Heart right ventricle (tissue), 16 donors: ENCODE measurements at regions not wholly inside any gene's neighbourhood (a gene's known extent, or its start where the extent isn't known, plus 50 kb on each side); places are given as distances from the start of the nearest gene placed in this dataset.

Experiments used
- ATAC-seq, 8 donors: fragments of 200-7000 bp; cut with Tn5 transposase; one replicate each; pipeline ENCODE4 v1.9.1; 2020; ENCODE audit warnings: mild to moderate bottlenecking in 8 of 8, moderate library complexity in 8 of 8, moderate number of reproducible peaks in 1 of 8
- DNase-seq, 2 donors: peaks; one replicate each; pipeline ENCODE4 v3.0.0-alpha.2; 2020
- H3K27ac ChIP-seq, 10 donors: fragments of 200-600 bp; sonication (generic) in 2 of 10; one replicate each; pipeline versions ENCODE4 v1.5.0 to v1.8.0; 2020 to 2022; ENCODE audit warnings: mild to moderate bottlenecking in 3 of 10
- H3K27me3 ChIP-seq, 7 donors: fragments of 200-600 bp; one replicate each; pipeline ENCODE4 v1.8.0; 2021 to 2022; ENCODE audit warnings: mild to moderate bottlenecking in 2 of 7
- H3K36me3 ChIP-seq, 9 donors: fragments of 200-600 bp; sonication (generic) in 1 of 9; one replicate each; pipeline versions ENCODE4 v1.5.0 to v1.8.0; 2020 to 2022; ENCODE audit warnings: mild to moderate bottlenecking in 2 of 9
- H3K4me1 ChIP-seq, 9 donors: fragments of 200-600 bp; sonication (generic) in 1 of 9; one replicate each; pipeline versions ENCODE4 v1.5.0 to v1.8.0; 2020 to 2022; ENCODE audit warnings: mild to moderate bottlenecking in 4 of 9
- H3K4me3 ChIP-seq, 10 donors: fragments of 200-600 bp; sonication (generic) in 2 of 10; one replicate each; pipeline versions ENCODE4 v1.5.0 to v1.8.0; 2020 to 2022; ENCODE audit warnings: mild to moderate bottlenecking in 7 of 10, moderate library complexity in 2 of 10
- H3K9me3 ChIP-seq, 11 donors: fragments of 200-600 bp in 10 of 11; sonication (generic) in 2 of 11; one replicate each; pipeline versions ENCODE4 v1.5.0 to v1.8.0; 2013 to 2022; ENCODE audit warnings: mild to moderate bottlenecking in 2 of 11, control low read depth in 1 of 11, moderate library complexity in 1 of 11
- CTCF ChIP-seq, 9 donors: fragments of 200-600 bp; sonication (generic) in 2 of 9; IDR thresholded peaks; one replicate each; pipeline versions ENCODE4 v1.5.0 to v1.8.0; 2021 to 2022; ENCODE audit warnings: antibody characterized with exemption in 9 of 9, mild to moderate bottlenecking in 5 of 9, moderate library complexity in 1 of 9
- WGBS, 2 donors: extraction: QIAGEN DNeasy Blood & Tissue Kit; methylation state at CpG; one replicate each; pipeline ENCODE4 v1.1.7; 2013; ENCODE audit warnings: inconsistent platforms in 1 of 2; 5-methylcytosine and 5-hydroxymethylcytosine counted together
- intact Hi-C, 10 donors: fragments of 100-400 bp; cut with DNase I; formaldehyde crosslinking; loops; one replicate each; pipeline versions ENCODE4 v1.11.1 to v1.14.2; 2022
- donor health status: Arrhythmogenic right ventricular cardiomyopathy.
- donor health status: ischemic (EF 13 %, LVEDD 7.1; RV severe dilation, severe dysfunction).
- donor health status: healthy with polysubstance abuse.
- donor health status: DM: no; HTN: yes; CAD: no.
- donor health status: DM: no; HTN: no; CAD: no.
- donor health status: ischemic (EF 25% LVEDD 6.9; RV normal size, moderate dysfunction).
- donor health status: ischemic (EF 25% LVEDD 5.7; RV mildly dilated, moderate dysfunction).
- donor health status: healthy.
- donor health status: DM: yes; HTN: yes; CAD: no.
- donor health status: Ischemic cardiomyopathy.
- donor health status: ischemic (EF 35%, LVEDD 5.7; RV mildly dilated, moderate dysfunction).
- donor health status: nonischemic (EF 11% LVEDD 7.7; RV severe dilation, severe dysfunction).
- donor health status: DM: yes; HTN: yes; CAD: no.
- donor health status: PGD.
- donor health status: ischemic (EF 29% LVEDD 5.4; RV normal size, mild dysfunction).
- donor health status: nonischemic (EF 23%, LVEDD 6.1; RV moderate dilation, normal function).

- no peak for ATAC-seq
- DNase-seq: no peak
- Histone ChIP-seq H3K4me1 (no peaks in the 10 kb centered on the region), H3K4me3 (no peak overlapping the region), H3K9me3 (no peaks in the 10 kb centered on the region), H3K27me3 (no peaks in the 10 kb centered on the region), H3K27ac (no peak overlapping the region), H3K36me3 (no peaks in the 10 kb centered on the region)
- no peak for TF ChIP-seq CTCF (IDR thresholded peaks at IDR 0.05)
- WGBS, 2 donors: 80 to 83% methylated on average over 3 of the region's 3 CpGs
- intact Hi-C loops: no loop called here
These were observed 692.1 kb downstream of the DNAJB9 start for GRCh38 chr7:109261781-109262180.

GRCh38 chr7:109266610-109267009, 696.9 kb downstream of the DNAJB9 start:
- H3K36me3 ChIP-seq: no peaks in the 10 kb centered on the region
- DNase-seq (no peak), ATAC-seq (no peak)
- WGBS, 2 donors: 82 to 92% methylated on average over 3 of the region's 3 CpGs
- no peak overlapping the region for H3K4me3 ChIP-seq
- H3K9me3 ChIP-seq: peaks cover 0 to 9% (median 0%) of the 10 kb centered on the region in 11 donors
- no peaks in the 10 kb centered on the region for H3K27me3 ChIP-seq
- H3K27ac ChIP-seq: no peak overlapping the region
- no peak for TF ChIP-seq CTCF (IDR thresholded peaks at IDR 0.05)
- H3K4me1 ChIP-seq: no peaks in the 10 kb centered on the region
- intact Hi-C loops: no loop called here

GRCh38 chr7:109276348-109276747, 706.7 kb downstream of the DNAJB9 start:
- DNase-seq: no peak
- Histone ChIP-seq H3K4me1 (no peaks in the 10 kb centered on the region), H3K27ac (no peak overlapping the region), H3K36me3 (no peaks in the 10 kb centered on the region), H3K9me3 (peaks cover 0 to 15% (median 0%) of the 10 kb centered on the region in 11 donors), H3K4me3 (no peak overlapping the region), H3K27me3 (no peaks in the 10 kb centered on the region)
- TF ChIP-seq CTCF (IDR thresholded peaks at IDR 0.05): no peak
- intact Hi-C loops: no loop called here
- ATAC-seq: no peak

- no peak overlapping the region for H3K4me3 ChIP-seq
- TF ChIP-seq CTCF (IDR thresholded peaks at IDR 0.05): no peak
- ATAC-seq: peak in 1 of 8 donors; percentile 37
These were observed 713.1 kb downstream of the DNAJB9 start for GRCh38 chr7:109282726-109283125.

GRCh38 chr7:109284943-109285342, 715.3 kb downstream of the DNAJB9 start:
- Histone ChIP-seq H3K36me3 (no peaks in the 10 kb centered on the region), H3K27me3 (no peaks in the 10 kb centered on the region), H3K27ac (no peak overlapping the region), H3K4me3 (no peak overlapping the region), H3K9me3 (peaks cover 0 to 13% (median 3%) of the 10 kb centered on the region in 11 donors), H3K4me1 (peaks cover 0 to 8% (median 0%) of the 10 kb centered on the region in 9 donors)
- intact Hi-C loops: no loop called here
- no peak for ATAC-seq
- no peak for DNase-seq
- TF ChIP-seq CTCF (IDR thresholded peaks at IDR 0.05): no peak
- WGBS, 2 donors: 2 to 9% methylated on average over 1 of the region's 1 CpG

More at GRCh38 chr7:109282726-109283125, 713.1 kb downstream of the DNAJB9 start:
- no peaks in the 10 kb centered on the region for H3K27me3 ChIP-seq
- H3K36me3 ChIP-seq: no peaks in the 10 kb centered on the region
- H3K9me3 ChIP-seq: peaks cover 0 to 12% (median 3%) of the 10 kb centered on the region in 11 donors
- peaks cover 0 to 8% (median 0%) of the 10 kb centered on the region in 9 donors for H3K4me1 ChIP-seq
- intact Hi-C loops: no loop called here
- no peak for DNase-seq
- H3K27ac ChIP-seq: no peak overlapping the region
